ENCODE measurements at regions not wholly inside any gene's neighbourhood (a gene's known extent, or its start where the extent isn't known, plus 50 kb on each side); places are given as distances from the start of the nearest gene placed in this dataset.
"Not testable (repeated sequence)": the region's sequence is repeated elsewhere in the genome, so short reads cannot be mapped to it uniquely, and the experiment has no call there.

DNA sequence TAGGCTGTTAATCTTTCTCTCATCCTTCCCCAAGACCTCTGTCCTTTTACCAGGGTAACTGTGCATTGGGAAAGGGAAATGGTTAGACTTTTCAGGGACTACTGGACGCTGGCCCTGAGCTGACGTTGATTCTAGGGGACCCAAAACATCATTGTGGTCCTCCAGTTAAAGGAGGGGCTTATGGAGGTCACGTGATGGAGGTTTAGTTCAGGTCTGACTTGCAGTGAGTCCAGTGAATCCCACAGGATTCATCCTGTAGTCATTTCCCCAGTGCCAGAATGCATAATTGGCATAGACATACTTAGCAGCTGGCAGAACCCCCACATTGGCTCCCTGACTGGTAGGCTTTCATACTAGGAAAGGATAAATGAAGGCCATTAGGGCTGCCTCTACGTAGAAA, 246.3 kb downstream of the KCNE4 start:
- not testable (repeated sequence) for DNase-seq

DNA sequence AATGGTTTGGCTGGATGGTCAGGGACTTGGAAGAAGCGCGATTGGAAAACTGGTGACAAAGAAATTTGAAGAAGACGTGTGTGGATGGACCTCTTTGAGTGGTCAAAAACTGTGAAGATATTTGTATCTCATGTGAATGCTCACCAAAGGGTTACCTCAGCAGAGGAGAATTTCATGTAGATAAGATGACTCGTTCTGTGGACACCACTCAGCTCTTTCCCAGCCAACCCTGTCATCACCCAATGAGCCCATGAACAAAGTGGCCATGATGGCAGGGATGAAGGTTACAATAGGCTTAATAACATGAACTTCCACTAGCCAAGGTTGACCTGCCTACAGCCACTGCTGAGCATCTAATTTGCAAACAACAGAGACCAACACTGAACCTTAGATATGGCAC, 248.3 kb downstream of the KCNE4 start:
- no peak for DNase-seq

DNA sequence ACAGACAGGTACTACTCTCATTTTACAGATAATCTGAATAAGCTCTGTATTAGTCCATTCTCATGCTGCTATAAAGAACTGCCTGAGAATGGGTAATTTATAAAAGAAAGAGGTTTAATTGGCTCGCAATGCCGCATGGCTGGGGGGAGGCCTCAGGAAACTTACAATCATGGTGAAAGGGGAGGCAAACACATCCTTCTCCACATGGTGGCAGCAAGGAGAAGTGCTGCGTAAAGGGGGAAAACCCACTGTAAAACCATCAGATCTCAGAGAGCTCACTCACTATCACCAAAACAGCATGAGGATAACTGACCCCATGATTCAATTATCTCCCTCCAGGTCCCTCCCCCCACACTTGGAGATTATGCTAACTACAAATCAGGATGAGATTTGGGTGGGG, 254.4 kb downstream of the KCNE4 start:
- no peak for DNase-seq

DNA sequence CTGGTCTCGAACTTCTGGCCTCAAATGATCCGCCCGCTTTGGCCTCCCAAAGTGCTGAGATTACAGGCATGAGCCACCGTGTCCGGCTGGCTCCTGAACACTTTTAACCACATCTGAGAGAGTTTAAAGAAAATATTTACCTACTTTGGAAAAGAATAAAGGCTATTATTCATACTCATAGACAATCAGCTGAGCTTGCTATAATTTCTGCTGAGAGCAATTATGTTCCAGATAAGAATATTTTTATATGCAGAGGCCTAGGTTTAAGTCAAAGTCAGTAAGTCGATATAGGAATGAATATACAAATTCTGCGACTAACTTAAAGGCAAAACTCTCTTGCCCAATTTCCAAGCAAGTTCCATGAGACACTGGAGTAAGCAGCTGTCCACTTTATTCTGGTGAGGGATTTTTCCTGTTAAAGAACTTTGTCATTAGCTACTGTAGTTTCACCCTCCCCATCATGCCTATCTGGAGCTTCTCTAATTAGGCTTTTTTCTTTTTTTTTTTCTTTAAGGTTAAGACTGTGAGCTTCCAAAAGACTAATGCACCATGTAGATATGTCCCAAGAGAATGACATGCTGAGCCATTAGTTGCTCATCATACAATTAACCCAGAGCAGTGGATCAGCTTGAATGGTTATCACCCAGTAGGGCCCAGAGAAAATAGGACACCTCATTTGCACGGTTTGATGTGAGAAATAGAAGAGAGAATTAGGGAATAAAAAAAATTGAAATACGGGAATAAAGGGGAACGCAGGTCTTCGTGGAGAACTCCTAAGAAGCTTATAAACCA, 260.1 kb downstream of the KCNE4 start:
- no peak for DNase-seq

DNA sequence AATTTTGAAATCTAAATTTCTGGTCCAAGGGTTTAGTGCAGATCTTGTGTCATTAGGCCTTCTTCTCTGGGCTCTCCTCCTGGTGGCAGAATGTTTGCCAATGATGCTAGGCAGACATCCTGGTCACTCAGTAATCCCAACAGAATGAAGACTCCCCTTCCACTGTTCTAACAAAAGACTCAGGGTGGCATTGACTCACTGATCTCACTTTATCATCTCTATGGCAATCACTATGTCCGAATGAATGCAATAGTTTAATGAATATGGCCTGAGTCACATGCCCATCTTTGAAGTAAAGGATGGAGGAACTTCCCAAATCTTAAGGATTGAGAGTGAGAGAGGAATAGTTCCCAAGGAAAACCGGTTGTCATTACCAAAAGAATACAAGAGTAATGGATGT, 261.1 kb downstream of the KCNE4 start:
- DNase-seq = no peak

DNA sequence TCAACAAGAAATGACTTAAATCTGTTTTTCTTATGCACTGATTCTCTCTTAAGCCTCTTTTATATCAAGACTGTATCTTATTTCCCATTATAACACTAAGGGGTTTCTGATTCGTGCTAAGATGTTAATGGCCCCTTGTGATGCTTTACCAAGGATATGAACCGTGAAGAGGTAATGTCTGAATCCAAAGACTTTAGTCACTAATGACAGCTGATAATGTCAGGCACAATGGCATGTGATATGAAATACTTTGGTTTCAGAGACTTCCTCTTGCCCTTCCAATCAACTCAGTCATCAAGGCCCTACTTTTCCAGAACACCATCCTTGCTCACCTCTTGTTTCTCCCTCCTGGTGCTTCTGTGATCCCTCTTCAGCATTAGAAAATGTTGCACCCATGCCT, 262.8 kb downstream of the KCNE4 start:
- DNase-seq = no peak

DNA sequence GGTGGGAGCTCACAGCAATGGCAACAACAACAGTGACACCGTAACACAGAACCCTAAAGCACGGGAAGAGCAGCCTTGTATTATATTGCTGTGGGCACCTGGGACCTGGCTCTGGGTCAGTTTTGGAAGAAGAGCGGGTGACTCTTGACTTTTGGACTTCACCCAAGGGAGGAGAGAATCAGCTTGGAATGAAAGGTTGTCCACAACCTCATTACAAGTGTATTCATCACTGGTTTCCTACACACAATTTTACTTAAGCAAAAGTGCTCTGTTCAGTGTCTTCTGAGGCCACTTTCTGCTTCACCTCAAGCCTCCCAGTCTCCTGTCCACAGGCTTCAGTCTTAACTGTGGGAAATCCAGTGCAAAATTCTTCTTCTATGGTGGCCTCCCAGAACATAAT, 263.8 kb downstream of the KCNE4 start:
- no peak for DNase-seq

DNA sequence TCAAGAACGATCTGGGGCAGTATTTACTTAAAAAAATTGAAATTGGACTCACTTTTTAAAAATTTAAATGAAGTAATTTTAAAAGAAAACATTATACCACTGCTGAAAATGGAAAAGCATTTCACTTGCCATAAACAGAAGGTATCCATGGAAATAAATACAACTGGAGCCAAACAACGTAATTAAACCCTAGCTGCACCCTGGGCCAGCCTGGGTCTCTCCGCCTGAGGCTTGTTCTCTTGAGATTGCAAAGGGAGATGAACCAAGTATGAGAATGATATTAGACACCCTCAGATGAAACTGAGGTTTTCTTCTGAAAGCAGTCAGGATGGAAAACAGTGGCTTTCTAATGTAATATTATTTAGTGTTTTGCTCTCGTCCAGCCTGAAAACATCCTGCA, 264.4 kb downstream of the KCNE4 start:
- no peak for DNase-seq

DNA sequence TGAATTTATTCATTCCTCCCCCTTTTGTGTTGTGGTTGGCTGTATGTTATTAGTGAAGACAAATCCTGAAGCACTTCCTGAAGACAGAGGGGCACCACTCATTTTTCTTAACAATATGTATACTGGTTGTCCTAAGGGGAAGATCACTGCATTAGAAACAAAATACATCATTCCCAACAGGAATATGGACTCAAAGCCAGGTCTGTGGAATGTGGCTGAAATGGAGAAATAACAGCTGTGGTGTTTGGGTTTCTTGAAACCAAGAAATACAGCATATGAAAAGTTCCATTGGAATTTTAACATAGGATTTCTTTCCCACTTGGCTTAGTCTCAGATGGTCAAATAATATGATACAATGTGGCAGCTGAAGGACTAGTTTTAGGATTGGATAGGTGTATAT, 267.6 kb downstream of the KCNE4 start:
- DNase-seq = no peak

DNA sequence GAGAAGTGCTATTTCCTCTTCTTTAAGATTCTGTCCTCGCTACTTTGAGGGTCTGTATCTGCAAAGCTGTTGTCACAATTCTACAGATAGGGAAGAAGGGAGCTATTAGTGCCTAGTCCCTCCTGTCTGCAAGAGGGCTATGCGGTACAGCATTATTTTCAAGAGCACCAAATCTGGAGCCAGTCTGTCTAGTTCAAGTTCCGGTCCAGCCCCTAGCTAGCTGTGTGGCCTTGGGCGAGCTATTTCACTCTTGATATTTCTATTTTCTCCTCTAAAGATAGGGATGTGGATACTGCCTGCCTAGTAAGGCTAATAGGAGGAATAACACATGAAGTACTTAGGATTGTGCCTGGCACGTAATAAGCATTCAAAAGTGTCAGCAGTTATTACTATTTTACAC, 272.4 kb downstream of the KCNE4 start:
- DNase-seq = no peak

DNA sequence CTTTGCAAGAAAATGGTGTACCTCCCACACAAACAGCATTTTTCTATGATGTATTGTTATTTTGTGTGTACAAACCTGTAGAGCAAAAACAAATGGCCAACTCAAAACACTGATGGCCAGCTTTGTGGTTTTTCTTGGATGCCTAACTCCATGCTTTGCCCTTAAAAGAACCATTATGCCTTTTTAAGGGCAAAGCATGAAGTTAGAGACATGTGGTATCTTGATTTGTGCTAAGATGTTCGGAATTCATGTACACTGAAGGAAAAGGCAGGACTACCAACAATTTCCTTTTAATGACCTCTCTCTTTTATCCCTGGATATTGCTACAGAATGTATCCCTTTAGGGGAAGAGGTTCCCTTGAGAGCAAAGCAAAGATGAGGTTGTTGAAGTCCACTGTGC, 273.6 kb downstream of the SCG2 start:
- DNase-seq = no peak

DNA sequence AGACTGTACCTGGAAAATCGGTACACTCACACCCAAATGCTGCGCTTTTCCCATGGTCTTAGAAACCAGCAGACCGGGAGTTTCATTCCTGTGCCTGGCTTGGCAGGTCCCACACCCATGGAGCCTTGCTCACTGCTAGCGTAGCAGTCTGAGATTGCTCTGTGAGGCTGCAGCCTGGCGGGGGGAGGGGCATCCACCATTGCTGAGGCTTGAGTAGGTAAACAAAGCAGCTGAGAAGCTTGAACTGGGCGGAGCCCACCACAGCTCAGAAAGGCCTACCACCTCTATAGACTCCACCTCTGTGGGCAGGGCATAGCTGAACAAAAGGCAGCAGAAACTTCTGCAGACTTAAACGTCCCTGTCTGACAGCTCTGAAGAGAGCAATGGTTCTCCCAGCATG, 271.4 kb downstream of the SCG2 start:
- DNase-seq = not testable (repeated sequence)

DNA sequence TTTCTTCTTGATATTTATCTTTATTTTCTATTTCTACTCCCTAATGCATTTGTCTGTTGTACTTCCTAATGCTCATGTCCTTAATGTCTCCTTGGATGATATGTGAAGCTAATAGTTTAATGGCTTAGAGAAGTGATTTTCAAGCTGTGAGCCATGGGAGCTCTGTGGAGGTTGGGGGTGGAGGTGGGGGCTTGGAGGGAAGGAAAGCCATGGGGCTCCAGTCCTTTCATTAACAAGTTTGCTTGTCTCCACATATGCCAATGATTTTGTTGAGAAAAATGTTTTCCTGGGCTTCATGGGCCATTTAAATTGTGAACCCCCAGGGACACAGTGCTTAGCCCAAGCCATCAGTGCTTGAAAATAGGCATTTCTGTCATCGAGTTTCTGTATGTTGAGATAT, 264.1 kb downstream of the SCG2 start:
- no peak for DNase-seq

DNA sequence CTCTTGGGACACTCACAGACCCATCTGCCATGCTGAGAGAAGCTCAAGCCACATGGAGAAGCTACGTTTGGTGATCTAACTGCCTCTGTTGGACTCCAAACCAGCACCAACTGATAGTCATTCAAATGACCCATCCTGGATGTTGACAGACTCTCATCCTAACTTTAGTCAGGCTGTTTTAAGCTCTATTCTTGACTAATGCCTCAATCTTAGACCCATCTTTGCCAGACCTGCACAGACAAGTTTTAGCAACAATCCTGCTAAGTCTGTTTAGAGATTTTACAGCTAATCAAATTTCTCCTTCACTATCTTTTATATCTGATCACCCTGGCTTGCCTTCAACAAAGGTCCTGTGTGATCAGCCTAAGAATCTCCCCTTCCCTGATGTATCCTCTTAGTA, 245.1 kb downstream of the SCG2 start:
- no peak for DNase-seq

DNA sequence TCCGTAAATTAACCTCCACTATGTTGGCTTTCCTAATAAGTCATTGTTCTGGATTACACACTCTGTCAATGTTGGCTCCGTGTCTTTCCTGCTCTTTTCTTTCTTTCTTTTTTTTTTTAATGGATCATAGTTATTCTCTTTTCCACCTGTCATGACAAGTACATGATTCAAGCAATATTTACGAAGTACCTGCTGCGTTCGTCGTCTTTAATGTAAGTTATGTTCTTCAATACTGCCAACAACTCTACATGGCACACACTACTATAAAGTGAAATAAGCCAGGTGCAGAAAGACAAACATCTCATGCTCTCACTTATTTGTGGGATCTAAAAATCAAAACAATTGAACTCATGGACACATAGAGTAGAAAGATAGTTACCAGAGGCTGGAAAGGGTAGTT, 239.1 kb downstream of the SCG2 start:
- no peak for DNase-seq

DNA sequence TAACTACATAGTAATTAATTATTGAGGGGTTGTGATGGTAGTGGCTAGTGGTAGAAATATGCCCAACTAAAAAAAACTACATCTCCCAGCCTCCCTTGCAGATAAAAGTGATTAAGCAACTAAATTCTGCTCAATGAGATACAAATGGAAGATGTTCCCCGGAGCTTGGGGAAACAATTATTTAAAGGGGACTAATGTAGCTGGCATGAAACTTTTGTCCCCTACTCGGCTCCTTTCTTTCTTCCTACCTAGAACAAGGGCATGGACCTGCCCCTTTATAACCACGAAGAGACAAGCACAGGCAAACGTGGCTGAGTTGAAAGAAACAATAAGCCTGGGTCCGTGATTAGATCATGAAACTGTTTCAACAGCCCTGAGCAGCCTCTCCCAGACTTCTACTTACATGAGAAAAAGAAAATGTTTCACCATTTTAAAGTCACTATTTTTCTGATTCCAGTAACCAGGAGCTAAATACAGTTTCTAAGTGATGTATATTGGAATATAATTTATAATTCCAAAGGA, 236.9 kb downstream of the SCG2 start:
- no peak for DNase-seq

DNA sequence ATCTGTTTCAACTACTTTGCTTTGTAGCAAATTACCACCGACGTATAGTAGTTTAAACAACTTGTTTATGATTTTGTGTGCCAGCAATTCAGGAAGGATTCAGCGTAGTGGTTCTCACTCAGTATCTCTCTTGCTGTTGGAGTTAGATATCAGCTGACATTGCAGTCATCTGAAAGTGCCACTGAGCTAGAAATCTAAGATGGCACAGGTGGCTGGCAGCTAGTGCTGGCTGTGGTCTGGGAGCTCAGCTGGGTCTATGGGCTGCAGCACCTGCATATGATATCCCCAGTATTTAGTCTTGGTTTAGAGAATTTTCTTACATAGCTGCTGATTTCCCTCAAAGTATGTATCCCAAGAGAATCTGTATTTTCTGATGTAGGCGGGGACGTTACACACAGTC, 235.6 kb downstream of the SCG2 start:
- DNase-seq = no peak

DNA sequence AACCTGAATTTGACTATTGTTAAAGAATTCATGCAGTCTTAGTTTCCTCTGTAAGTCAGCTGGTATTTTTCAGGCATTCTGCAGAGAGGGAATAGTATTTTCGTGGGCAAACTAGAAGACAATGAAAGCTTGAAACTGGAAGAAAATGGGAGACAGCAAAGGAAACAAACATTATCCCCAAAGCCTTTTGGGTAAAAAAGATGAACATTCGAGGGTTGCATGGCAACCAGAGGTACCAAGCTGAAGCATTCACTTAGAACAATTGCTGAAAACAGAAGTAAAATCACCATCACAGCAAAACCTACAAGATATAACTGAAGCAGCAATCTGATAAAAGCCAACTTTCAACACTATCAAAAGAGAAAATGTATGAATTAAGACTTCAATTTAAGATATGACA, 233.7 kb downstream of the SCG2 start:
- no peak for DNase-seq

DNA sequence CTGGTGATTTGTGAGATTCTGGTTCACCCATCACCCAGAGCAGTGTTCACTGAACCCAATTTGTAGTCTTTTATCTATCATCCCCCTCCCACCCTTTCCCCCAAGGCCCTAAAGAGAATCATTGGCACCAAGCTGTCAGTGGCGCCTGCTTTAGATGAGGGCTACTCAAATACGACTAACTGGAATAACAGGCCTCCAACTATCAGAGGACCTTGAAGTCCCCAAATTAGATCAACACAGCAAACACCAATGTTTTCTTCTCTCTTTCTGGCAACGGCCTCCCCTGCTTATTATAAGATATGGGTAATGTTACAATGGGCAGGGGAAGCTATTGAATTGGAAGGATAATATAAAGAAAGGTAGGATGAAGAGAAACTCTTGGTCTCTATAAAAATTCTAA, 232.3 kb downstream of the SCG2 start:
- no peak for DNase-seq

DNA sequence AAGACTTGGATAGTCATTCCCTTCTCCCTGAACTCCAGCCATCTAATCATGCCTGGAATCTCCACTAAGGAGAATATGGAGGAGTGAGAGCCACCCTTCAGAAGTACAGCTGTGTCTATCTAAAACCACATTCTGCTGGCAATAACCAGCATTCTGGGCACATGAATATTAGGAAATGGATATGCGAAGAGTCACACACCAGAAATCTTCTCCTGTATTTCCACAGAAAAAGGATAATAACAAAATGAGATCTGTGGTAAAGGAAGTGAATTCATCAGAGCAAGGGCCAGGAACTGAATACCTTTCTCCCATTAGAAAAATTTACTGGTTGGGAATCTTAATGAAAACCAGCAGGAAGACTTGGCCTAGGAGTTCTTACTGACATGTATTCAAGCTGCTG, 218.8 kb downstream of the SCG2 start:
- no peak for DNase-seq

DNA sequence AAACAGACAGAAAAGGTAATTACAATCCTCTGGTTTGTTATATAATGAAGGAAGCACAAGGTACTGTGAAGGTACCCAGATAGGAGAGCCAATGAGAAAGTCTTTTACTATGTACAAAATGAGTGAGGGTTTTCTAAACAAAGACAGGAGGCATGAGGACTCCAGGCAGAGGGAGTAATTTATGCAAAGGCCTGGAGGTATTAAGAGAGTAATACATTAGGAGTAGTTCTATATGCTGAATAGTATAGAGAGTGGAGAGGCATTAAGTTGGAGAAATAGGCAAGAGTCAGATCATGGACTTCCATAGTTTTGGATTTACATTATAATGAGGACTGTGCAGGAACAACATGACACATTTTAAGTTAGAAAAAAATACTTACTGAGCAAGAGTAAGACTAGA, 216.0 kb downstream of the SCG2 start:
- no peak for DNase-seq

DNA sequence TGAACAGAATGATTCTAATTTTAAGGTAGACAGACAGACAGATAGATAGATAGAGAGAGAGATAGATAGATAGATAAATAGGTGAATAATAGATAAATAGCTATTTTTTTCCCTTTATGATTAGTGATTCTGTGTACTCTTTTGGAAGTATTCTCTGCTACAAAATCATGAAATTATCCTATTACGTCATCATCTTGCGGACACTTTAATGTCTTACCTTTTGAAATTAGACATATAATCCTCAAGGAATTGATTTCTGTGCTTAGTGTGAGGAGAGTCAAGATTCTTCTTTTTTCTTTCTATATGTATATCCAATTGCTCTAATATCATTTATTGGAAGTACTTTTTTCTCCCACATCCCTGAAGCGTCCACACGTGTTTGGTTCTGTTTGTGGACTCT, 215.2 kb downstream of the SCG2 start:
- DNase-seq = no peak

DNA sequence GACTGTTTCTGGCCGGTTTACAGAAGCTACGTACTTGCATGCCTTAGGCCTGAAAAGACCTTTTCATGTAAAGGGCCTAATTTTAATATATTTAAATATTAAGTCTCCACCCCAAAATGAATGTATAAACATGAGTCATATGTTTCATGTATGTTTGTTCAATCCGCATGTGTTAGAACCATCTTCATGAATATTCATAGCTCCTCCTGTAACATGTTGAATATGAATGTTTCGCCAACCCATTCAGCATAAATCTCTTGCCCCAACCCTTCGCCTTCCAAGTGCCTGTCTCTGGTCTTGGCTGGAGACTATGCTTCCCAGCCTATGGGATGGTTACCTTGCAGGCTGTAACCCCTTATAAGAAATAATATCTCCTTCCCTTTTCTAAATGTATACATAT, 212.5 kb downstream of the SCG2 start:
- no peak for DNase-seq

DNA sequence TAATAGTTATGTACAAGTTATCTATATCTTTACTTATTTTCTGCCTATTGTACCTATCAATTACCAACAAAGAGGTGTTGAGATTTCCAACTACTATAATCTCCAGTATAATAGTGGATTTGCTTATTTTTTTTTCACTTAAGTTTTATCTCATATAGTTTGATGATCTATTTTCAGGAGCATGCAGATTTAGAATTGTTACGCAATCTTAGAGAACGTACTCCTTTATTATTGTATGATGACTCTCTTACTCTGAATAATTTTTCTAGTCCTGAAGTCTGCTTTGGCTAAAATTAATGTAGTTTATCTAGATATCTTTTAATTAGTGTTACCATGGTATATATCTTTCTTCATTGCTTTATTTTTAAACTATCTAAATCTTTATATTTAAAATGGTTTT, 205.2 kb downstream of the SCG2 start:
- no peak for DNase-seq

DNA sequence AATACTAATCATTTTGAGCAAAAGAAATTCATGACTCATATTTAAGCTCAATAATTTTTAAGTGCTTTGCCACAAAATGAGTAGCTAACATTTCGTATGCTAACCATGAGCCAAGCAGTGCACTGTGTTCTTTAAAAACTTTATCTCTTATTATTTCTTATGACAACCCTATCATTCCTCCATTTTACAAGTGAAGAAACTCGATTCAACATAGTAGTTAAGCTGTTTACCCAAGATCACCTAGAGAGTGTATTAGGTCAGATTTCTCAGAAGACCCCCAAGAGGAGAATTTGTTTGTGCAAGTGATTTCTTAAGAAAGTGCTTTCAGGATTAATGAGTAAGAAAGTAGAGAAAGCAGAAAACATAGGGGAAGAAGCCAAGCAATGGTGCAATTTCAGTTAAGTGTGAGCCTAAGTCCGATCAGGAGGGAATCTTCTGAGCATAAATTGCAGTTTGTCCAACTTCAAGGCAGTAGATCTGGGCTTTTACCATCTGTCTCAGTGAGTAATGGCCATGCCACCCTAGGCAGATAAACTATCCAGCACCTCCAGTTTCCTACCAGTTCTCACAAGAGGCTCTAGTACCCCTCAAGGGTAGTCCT, 202.7 kb downstream of the SCG2 start:
- DNase-seq = no peak
